ENCODE measurements at regions not wholly inside any gene's neighbourhood (a gene's known extent, or its start where the extent isn't known, plus 50 kb on each side); places are given as distances from the start of the nearest gene placed in this dataset.

GRCh38 chr4:120591038-120591437 lies 331.5 kb downstream of the PRDM5 start:
- intact Hi-C loops (cut with DNase I) = no loop called here
- Histone ChIP-seq H3K4me1 (no peaks in the 10 kb centered on the region), H3K36me3 (replicated peaks in 1 of 2; ENCODE audit: insufficient read depth in 1 of 2, low read depth in 2 of 2) (no peaks in the 10 kb centered on the region), H3K9me3 (no peaks in the 10 kb centered on the region), H3K27me3 (no peaks in the 10 kb centered on the region), H3K27ac (no peak overlapping the region), H3K4me3 (no peak overlapping the region)
- TF ChIP-seq CTCF (IDR thresholded peaks at IDR 0.05) (no peak), POLR2A (IDR thresholded peaks at IDR 0.05) (no peak)
- WGBS, 2 donors = 62 to 76% methylated on average over 2 of the region's 2 CpGs
- DNase-seq (no peak), ATAC-seq (no peak)

- TF ChIP-seq CTCF (IDR thresholded peaks at IDR 0.05) (no peak), POLR2A (IDR thresholded peaks at IDR 0.05) (no peak)
- Histone ChIP-seq H3K27ac (no peak overlapping the region), H3K27me3 (no peaks in the 10 kb centered on the region), H3K4me1 (no peaks in the 10 kb centered on the region), H3K9me3 (no peaks in the 10 kb centered on the region), H3K4me3 (no peak overlapping the region), H3K36me3 (replicated peaks in 1 of 2; ENCODE audit: insufficient read depth in 1 of 2, low read depth in 2 of 2) (no peaks in the 10 kb centered on the region)
- 37 to 40% methylated on average over 2 of the region's 2 CpGs for WGBS, 2 donors
- DNase-seq (no peak), ATAC-seq (no peak)
- intact Hi-C loops (cut with DNase I) = no loop called here
Observed at GRCh38 chr4:120589787-120590186, 332.7 kb downstream of the PRDM5 start.

- no peak for DNase-seq
- 50 to 56% methylated on average over 2 of the region's 2 CpGs for WGBS, 2 donors
- Histone ChIP-seq H3K4me3 (no peak overlapping the region), H3K9me3 (no peaks in the 10 kb centered on the region), H3K36me3 (replicated peaks in 1 of 2; ENCODE audit: insufficient read depth in 1 of 2, low read depth in 2 of 2) (no peaks in the 10 kb centered on the region), H3K27ac (no peak overlapping the region), H3K27me3 (no peaks in the 10 kb centered on the region), H3K4me1 (no peaks in the 10 kb centered on the region)
- intact Hi-C loops (cut with DNase I) = no loop called here
- no peak for ATAC-seq
- TF ChIP-seq CTCF (IDR thresholded peaks at IDR 0.05) = no peak
- TF ChIP-seq POLR2A (IDR thresholded peaks at IDR 0.05) = no peak
Observed at GRCh38 chr4:120568731-120569130, 353.8 kb downstream of the PRDM5 start.

GRCh38 chr4:120561648-120562047 lies 360.9 kb downstream of the PRDM5 start:
- no peaks in the 10 kb centered on the region for H3K4me1 ChIP-seq
- ATAC-seq (no peak), DNase-seq (no peak)
- H3K36me3 ChIP-seq (replicated peaks in 1 of 2; ENCODE audit: insufficient read depth in 1 of 2, low read depth in 2 of 2) = no peaks in the 10 kb centered on the region
- H3K9me3 ChIP-seq = no peaks in the 10 kb centered on the region
- WGBS, 2 donors = 61 to 67% methylated on average over 2 of the region's 2 CpGs
- no peak overlapping the region for H3K27ac ChIP-seq
- TF ChIP-seq CTCF (IDR thresholded peaks at IDR 0.05) (no peak), POLR2A (IDR thresholded peaks at IDR 0.05) (no peak)
- H3K4me3 ChIP-seq = no peak overlapping the region
- H3K27me3 ChIP-seq = no peaks in the 10 kb centered on the region
- intact Hi-C loops (cut with DNase I) = no loop called here

- H3K4me1 ChIP-seq = peaks cover 3% of the 10 kb centered on the region
- no peak for ATAC-seq
- 79 to 83% methylated on average over 2 of the region's 2 CpGs for WGBS, 2 donors
- intact Hi-C loops (cut with DNase I) = no loop called here
- H3K36me3 ChIP-seq (replicated peaks in 1 of 2; ENCODE audit: insufficient read depth in 1 of 2, low read depth in 2 of 2) = no peaks in the 10 kb centered on the region
- H3K4me3 ChIP-seq = no peak overlapping the region
- TF ChIP-seq CTCF (IDR thresholded peaks at IDR 0.05) (no peak), POLR2A (IDR thresholded peaks at IDR 0.05) (no peak)
- H3K9me3 ChIP-seq = no peaks in the 10 kb centered on the region
- no peak for DNase-seq
- H3K27ac ChIP-seq = no peak overlapping the region
- H3K27me3 ChIP-seq = no peaks in the 10 kb centered on the region
Observed at GRCh38 chr4:120557372-120557771, 365.2 kb downstream of the PRDM5 start.
